H1 (cell line): ENCODE measurements at regions not wholly inside any gene's neighbourhood (a gene's known extent, or its start where the extent isn't known, plus 50 kb on each side); places are given as distances from the start of the nearest gene placed in this dataset.

ENCODE experiments used
- BACH1 ChIP-seq: IDR thresholded peaks from 2 replicates; pipeline ENCODE4 v1.6.1; 2012; ENCODE audit warnings: low read length, improper control_type of control experiment
- BCL11A ChIP-seq, 2 experiments: IDR thresholded peaks; one replicate each; pipeline ENCODE4 v1.6.1; 2011; ENCODE audit warnings: low read depth in 2 of 2, low read length in 2 of 2, mild to moderate bottlenecking in 2 of 2
- CHD1 ChIP-seq: IDR thresholded peaks from 2 replicates; pipeline ENCODE4 v1.6.1; 2012; ENCODE audit warnings: low read depth, low read length, improper control_type of control experiment
- NRF1 ChIP-seq: IDR thresholded peaks from 2 replicates; pipeline ENCODE4 v1.6.1; 2011; ENCODE audit warnings: mild to moderate bottlenecking, low read depth, low read length, improper control_type of control experiment
- POLR2AphosphoS5 ChIP-seq: IDR thresholded peaks from 2 replicates; pipeline ENCODE4 v1.6.1; 2011; ENCODE audit warnings: low read depth, low read length
- POU5F1 ChIP-seq: IDR thresholded peaks from 2 replicates; pipeline ENCODE4 v1.6.1; 2011; ENCODE audit warnings: low read depth, mild to moderate bottlenecking, low read length, moderate library complexity
- TF ChIP-seq, protein P1 (sequence below): IDR thresholded peaks from 2 replicates; pipeline ENCODE4 v1.6.1; 2012; ENCODE audit warnings: low read length, inconsistent platforms

DNA sequence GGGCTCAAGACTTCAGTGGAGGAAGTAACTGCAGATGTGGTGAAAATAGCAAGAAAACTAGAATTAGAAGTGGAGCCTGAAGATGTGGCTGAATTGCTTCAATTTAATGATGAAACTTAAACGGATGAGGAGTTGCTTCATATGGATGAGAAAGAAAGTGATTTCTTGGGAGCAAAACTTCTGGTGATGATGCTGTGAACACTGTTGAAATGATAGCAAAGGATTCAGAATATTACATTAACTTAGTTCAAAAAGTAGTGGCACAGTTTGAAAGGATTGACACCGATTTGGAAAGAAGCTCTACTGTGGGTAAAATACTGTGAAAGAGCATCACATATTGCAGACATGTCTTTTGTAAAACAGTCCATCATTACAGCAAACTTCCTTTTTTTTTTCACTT, 638.0 kb downstream of the NYAP2 start (continued):
- TF ChIP-seq, protein P1, sequence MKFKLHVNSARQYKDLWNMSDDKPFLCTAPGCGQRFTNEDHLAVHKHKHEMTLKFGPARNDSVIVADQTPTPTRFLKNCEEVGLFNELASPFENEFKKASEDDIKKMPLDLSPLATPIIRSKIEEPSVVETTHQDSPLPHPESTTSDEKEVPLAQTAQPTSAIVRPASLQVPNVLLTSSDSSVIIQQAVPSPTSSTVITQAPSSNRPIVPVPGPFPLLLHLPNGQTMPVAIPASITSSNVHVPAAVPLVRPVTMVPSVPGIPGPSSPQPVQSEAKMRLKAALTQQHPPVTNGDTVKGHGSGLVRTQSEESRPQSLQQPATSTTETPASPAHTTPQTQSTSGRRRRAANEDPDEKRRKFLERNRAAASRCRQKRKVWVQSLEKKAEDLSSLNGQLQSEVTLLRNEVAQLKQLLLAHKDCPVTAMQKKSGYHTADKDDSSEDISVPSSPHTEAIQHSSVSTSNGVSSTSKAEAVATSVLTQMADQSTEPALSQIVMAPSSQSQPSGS = no peak
- TF ChIP-seq POU5F1 (no peak), CHD1 (no peak), POLR2AphosphoS5 (no peak), BCL11A (IDR thresholded peaks at IDR 0.05; ENCODE audit: low read depth in 2 of 2, low read length in 2 of 2) (no peak), NRF1 (no peak), BACH1 (no peak)
